GM06990 (cell line): ENCODE measurements at regions not wholly inside any gene's neighbourhood (a gene's known extent, or its start where the extent isn't known, plus 50 kb on each side); places are given as distances from the start of the nearest gene placed in this dataset.
"Not testable (repeated sequence)": the region's sequence is repeated elsewhere in the genome, so short reads cannot be mapped to it uniquely, and the experiment has no call there.

ENCODE experiments used
- DNase-seq: peaks from one replicate; pipeline ENCODE4 v3.0.0-alpha.2; 2011; ENCODE audit not compliant: insufficient read length; ENCODE audit errors: extremely low read depth
- H3K27me3 ChIP-seq: replicated peaks from 2 replicates; pipeline ENCODE4 v1.6.0; 2011; ENCODE audit warnings: low read length; ENCODE audit not compliant: control insufficient read depth, insufficient read depth
- H3K36me3 ChIP-seq: 2 replicates; pipeline ENCODE4 v1.5.1; 2011; ENCODE audit warnings: low read length; ENCODE audit not compliant: control insufficient read depth, insufficient read depth
- H3K4me3 ChIP-seq: replicated peaks from 2 replicates; pipeline ENCODE4 v1.5.1; 2011; ENCODE audit warnings: low read depth, mild to moderate bottlenecking, control low read depth, low read length
- CTCF ChIP-seq: IDR thresholded peaks from 2 replicates; pipeline ENCODE4 v1.5.1; 2011; ENCODE audit warnings: low read length, control low read depth, mild to moderate bottlenecking, inconsistent platforms; ENCODE audit not compliant: insufficient read depth, poor library complexity, severe bottlenecking

GRCh38 chr10:28091913-28092312, 93.0 kb upstream of the ODAD2 start:
- H3K36me3 ChIP-seq: no peaks in the 10 kb centered on the region
- no peak for TF ChIP-seq CTCF

DNA sequence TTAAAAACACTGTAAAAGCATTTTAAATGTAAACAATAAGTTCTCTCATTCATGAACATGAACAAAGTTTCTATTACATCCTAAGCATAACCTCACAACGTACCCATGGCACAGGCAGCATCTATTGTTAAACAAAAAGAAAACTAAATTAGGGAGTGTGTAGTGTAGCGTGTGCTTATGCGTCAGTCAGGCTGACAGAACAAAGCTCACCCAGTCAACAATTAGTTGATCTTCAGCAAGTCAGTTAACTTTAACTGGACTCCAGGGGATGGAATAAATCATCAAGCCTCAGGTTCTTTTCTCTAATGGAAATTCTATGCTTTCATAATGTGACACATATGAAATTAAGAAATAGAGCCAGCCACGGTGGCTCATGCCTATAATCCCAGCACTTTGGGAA, 91.6 kb upstream of the ODAD2 start:
- DNase-seq: no peak
- no peak for TF ChIP-seq CTCF
- Histone ChIP-seq H3K4me3 (no peak overlapping the region), H3K27me3 (no peaks in the 10 kb centered on the region; the same call in 1 of the 2 replicates), H3K36me3 (no peaks in the 10 kb centered on the region)

More at GRCh38 chr10:28091913-28092312, 93.0 kb upstream of the ODAD2 start:
- Histone ChIP-seq H3K27me3 (no peaks in the 10 kb centered on the region; the same call in 1 of the 2 replicates), H3K4me3 (no peak overlapping the region)
- no peak for DNase-seq

GRCh38 chr10:28089467-28089866, 90.6 kb upstream of the ODAD2 start:
- TF ChIP-seq CTCF: no peak
- no peaks in the 10 kb centered on the region; the same call in 1 of the 2 replicates for H3K27me3 ChIP-seq

DNA sequence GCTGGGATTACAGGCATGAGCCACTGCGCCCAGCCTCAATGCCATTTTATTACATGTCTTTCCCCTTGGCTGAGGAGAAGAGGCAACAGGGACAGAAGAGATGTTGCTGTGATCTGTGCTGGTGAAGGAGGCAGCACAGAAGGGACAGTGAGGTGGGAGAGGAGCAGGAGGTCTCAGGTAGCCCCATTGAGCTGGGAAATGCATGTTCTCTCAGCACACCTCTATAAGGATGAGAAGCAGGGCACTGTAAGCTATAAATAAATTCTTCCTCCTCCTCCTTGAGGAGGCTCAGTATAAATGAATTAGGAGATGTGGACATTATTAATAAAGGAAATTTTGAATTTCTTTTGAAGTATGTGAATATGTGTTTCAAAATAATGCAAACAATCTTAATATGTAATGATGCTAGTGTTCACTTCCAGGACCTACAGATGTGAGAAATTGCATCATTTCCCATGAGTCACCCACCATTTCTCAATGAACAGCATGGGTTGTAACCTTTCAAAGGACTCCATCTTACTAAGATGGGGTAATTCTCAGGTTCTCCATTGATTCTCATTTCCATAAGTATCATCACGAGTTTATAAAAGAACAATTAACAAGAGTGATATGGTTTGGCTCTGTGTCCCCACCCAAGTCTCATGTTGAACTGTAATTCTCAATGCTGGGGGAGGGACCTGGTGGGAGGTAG, 88.9 kb upstream of the ODAD2 start:
- H3K36me3 ChIP-seq: no peaks in the 10 kb centered on the region
- peaks cover 2% of the 10 kb centered on the region for H3K27me3 ChIP-seq
- H3K4me3 ChIP-seq: no peak overlapping the region
- DNase-seq: no peak
- TF ChIP-seq CTCF: no peak

More at GRCh38 chr10:28089467-28089866, 90.6 kb upstream of the ODAD2 start:
- no peak overlapping the region for H3K4me3 ChIP-seq
- DNase-seq: no peak
- no peaks in the 10 kb centered on the region for H3K36me3 ChIP-seq

DNA sequence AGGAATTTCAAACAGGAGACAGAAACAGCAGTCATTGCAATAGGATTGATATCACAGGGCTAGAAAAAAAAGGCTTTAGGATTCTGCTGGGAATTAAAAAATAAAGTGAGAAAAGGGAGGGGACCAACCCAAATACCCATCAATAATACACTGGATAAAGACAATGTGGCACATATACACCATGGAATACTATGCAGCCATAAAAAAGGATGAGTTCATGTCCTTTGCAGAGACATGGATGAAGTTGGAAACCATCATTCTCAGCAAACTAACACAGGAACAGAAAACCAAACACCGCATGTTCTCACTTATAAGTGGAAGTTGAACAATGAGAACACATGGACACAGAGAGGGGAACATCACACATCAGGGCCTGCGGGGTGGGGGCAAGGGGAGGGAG, 86.9 kb upstream of the ODAD2 start:
- not testable (repeated sequence) for H3K36me3 ChIP-seq, H3K4me3 ChIP-seq, DNase-seq, H3K27me3 ChIP-seq

DNA sequence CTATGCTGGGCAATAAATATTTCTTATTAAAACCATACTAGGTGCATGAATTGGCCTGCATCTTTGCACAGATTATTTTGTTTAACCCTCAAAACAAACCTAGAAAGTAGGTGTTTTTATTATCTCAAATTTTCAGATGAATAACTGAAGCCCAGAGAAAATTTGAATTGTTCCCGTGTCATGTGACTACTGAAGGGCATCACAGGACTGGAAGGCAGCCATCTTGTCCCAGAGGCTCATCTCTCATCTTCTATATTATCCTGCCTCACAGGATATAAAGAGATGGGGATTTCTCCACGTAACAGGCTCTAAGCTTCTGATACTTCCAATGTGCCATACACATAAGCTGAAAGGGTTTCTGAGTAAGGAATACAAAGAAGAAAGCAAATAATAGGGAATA, 84.0 kb upstream of the ODAD2 start:
- peaks cover 2% of the 10 kb centered on the region for H3K27me3 ChIP-seq
- no peaks in the 10 kb centered on the region for H3K36me3 ChIP-seq
- no peak for TF ChIP-seq CTCF
- no peak overlapping the region for H3K4me3 ChIP-seq
- DNase-seq: no peak
